Naive B cell (primary cell): ENCODE measurements at regions not wholly inside any gene's neighbourhood (a gene's known extent, or its start where the extent isn't known, plus 50 kb on each side); places are given as distances from the start of the nearest gene placed in this dataset.
A peak's percentile ranks its signal among the peaks of the same experiment; 100 is the strongest.

Source experiments
- ATAC-seq, 2 donors: fragments of 150-1000 bp; cut with Tn5 transposase; 2 replicates each; pipeline ENCODE4 v1.10.0; 2021; ENCODE audit warnings: low read depth in 2 of 2, mild to moderate bottlenecking in 2 of 2, moderate library complexity in 2 of 2
- DNase-seq: peaks from one replicate; pipeline ENCODE4 v3.0.0; 2022
- H3K27ac Mint-ChIP-seq, 6 donors: one replicate each; pipeline ENCODE4 v1.8.0; 2020 to 2022; ENCODE audit warnings: mild to moderate bottlenecking in 6 of 6, mixed read lengths in 6 of 6, moderate library complexity in 5 of 6, inconsistent platforms in 2 of 6
- H3K27me3 Mint-ChIP-seq, 3 donors: one replicate each; pipeline ENCODE4 v1.8.0; 2021 to 2022; ENCODE audit warnings: mixed read lengths in 3 of 3, mild to moderate bottlenecking in 1 of 3
- H3K36me3 Mint-ChIP-seq, 2 donors: one replicate each; pipeline ENCODE4 v1.8.0; 2020 to 2022; ENCODE audit warnings: mixed read lengths in 2 of 2, inconsistent platforms in 1 of 2, mild to moderate bottlenecking in 1 of 2
- H3K4me1 Mint-ChIP-seq, 3 donors: one replicate each; pipeline ENCODE4 v1.8.0; 2020 to 2022; ENCODE audit warnings: mixed read lengths in 3 of 3, inconsistent platforms in 1 of 3, mild to moderate bottlenecking in 1 of 3, moderate library complexity in 1 of 3
- H3K4me3 Mint-ChIP-seq, 8 donors: one replicate each; pipeline ENCODE4 v1.8.0; 2020 to 2022; ENCODE audit warnings: mild to moderate bottlenecking in 8 of 8, mixed read lengths in 8 of 8, moderate library complexity in 8 of 8, inconsistent platforms in 2 of 8
- H3K9me3 Mint-ChIP-seq, 7 donors: one replicate each; pipeline ENCODE4 v1.8.0; 2020 to 2022; ENCODE audit warnings: mixed read lengths in 7 of 7, mild to moderate bottlenecking in 5 of 7, inconsistent platforms in 2 of 7, moderate library complexity in 1 of 7

GRCh38 chrX:39769748-39770147 is 328.0 kb downstream of the BCOR start:
- ATAC-seq (no peak), DNase-seq (no peak)
- peaks cover 0 to 59% (median 0%) of the 10 kb centered on the region in 3 donors for H3K27me3 Mint-ChIP-seq
- peaks cover 4 to 10% (median 7%) of the 10 kb centered on the region in 3 donors for H3K4me1 Mint-ChIP-seq
- peaks cover 0 to 8% of the 10 kb centered on the region in 2 donors for H3K36me3 Mint-ChIP-seq
- H3K27ac Mint-ChIP-seq, result no peak overlapping the region
- H3K4me3 Mint-ChIP-seq, result peak overlapping the region in 1 of 8 donors; percentile 16
- peaks cover 0 to 10% (median 3%) of the 10 kb centered on the region in 7 donors for H3K9me3 Mint-ChIP-seq

- peak overlapping the region in 1 of 6 donors; percentile 5 for H3K27ac Mint-ChIP-seq
Measured at GRCh38 chrX:39771089-39771488, 326.7 kb downstream of the BCOR start.

GRCh38 chrX:39772057-39772832 is 325.5 kb downstream of the BCOR start:
- peak overlapping the region in 3 of 6 donors; percentile 12 to 82 (median 44) for H3K27ac Mint-ChIP-seq
- H3K9me3 Mint-ChIP-seq, result peaks cover 0 to 10% (median 3%) of the 10 kb centered on the region in 7 donors
- ATAC-seq, result no peak
- peak overlapping the region in 3 of 8 donors; percentile 26 to 71 (median 40) for H3K4me3 Mint-ChIP-seq
- DNase-seq, result no peak
- H3K4me1 Mint-ChIP-seq, result peaks cover 4 to 13% (median 7%) of the 10 kb centered on the region in 3 donors
- peaks cover 0 to 8% of the 10 kb centered on the region in 2 donors for H3K36me3 Mint-ChIP-seq
- peaks cover 0 to 44% (median 0%) of the 10 kb centered on the region in 3 donors for H3K27me3 Mint-ChIP-seq

More at GRCh38 chrX:39771089-39771488, 326.7 kb downstream of the BCOR start:
- ATAC-seq (no peak), DNase-seq (no peak)
- peaks cover 4 to 11% (median 7%) of the 10 kb centered on the region in 3 donors for H3K4me1 Mint-ChIP-seq
- no peak overlapping the region for H3K4me3 Mint-ChIP-seq
- H3K27me3 Mint-ChIP-seq, result peaks cover 0 to 50% (median 0%) of the 10 kb centered on the region in 3 donors
- peaks cover 0 to 10% (median 3%) of the 10 kb centered on the region in 7 donors for H3K9me3 Mint-ChIP-seq
- peaks cover 0 to 8% of the 10 kb centered on the region in 2 donors for H3K36me3 Mint-ChIP-seq

- DNase-seq (no peak), ATAC-seq (no peak)
- Mint-ChIP-seq H3K4me3 (peak overlapping the region in 1 of 8 donors; percentile 37), H3K9me3 (peaks cover 0 to 10% (median 3%) of the 10 kb centered on the region in 7 donors), H3K27me3 (peaks cover 0 to 50% (median 0%) of the 10 kb centered on the region in 3 donors), H3K4me1 (peaks cover 4 to 13% (median 7%) of the 10 kb centered on the region in 3 donors), H3K27ac (no peak overlapping the region), H3K36me3 (peaks cover 0 to 8% of the 10 kb centered on the region in 2 donors)
Measured at GRCh38 chrX:39773150-39773549, 324.6 kb downstream of the BCOR start.

GRCh38 chrX:39773923-39774773 is 323.6 kb downstream of the BCOR start:
- DNase-seq (no peak), ATAC-seq (no peak)
- Mint-ChIP-seq H3K27me3 (peaks cover 0 to 55% (median 0%) of the 10 kb centered on the region in 3 donors), H3K9me3 (peaks cover 0 to 10% (median 3%) of the 10 kb centered on the region in 7 donors), H3K27ac (peak overlapping the region in 1 of 6 donors; percentile 29), H3K4me1 (peaks cover 4 to 13% (median 7%) of the 10 kb centered on the region in 3 donors), H3K36me3 (peaks cover 0 to 8% of the 10 kb centered on the region in 2 donors), H3K4me3 (no peak overlapping the region)

- Mint-ChIP-seq H3K9me3 (peaks cover 0 to 16% (median 7%) of the 10 kb centered on the region in 7 donors), H3K36me3 (peaks cover 5 to 14% of the 10 kb centered on the region in 2 donors), H3K27ac (no peak overlapping the region), H3K4me1 (peaks cover 4 to 13% (median 7%) of the 10 kb centered on the region in 3 donors), H3K4me3 (no peak overlapping the region), H3K27me3 (peaks cover 0 to 50% (median 0%) of the 10 kb centered on the region in 3 donors)
- DNase-seq (no peak), ATAC-seq (no peak)
Measured at GRCh38 chrX:39774774-39775328, 322.9 kb downstream of the BCOR start.

GRCh38 chrX:39777623-39778025 is 320.1 kb downstream of the BCOR start:
- ATAC-seq (no peak), DNase-seq (no peak)
- Mint-ChIP-seq H3K9me3 (peaks cover 2 to 12% (median 10%) of the 10 kb centered on the region in 7 donors), H3K4me1 (peaks cover 0 to 3% (median 0%) of the 10 kb centered on the region in 3 donors), H3K27me3 (peaks cover 0 to 24% (median 0%) of the 10 kb centered on the region in 3 donors), H3K27ac (no peak overlapping the region), H3K4me3 (no peak overlapping the region), H3K36me3 (peaks cover 5 to 13% of the 10 kb centered on the region in 2 donors)

- Mint-ChIP-seq H3K27ac (no peak overlapping the region), H3K4me1 (peaks cover 0 to 3% (median 0%) of the 10 kb centered on the region in 3 donors)
Measured at GRCh38 chrX:39779952-39780783, 317.6 kb downstream of the BCOR start.

GRCh38 chrX:39782276-39782675 is 315.5 kb downstream of the BCOR start:
- no peak for DNase-seq
- H3K27me3 Mint-ChIP-seq, result peaks cover 0 to 31% (median 0%) of the 10 kb centered on the region in 3 donors
- H3K4me1 Mint-ChIP-seq, result no peaks in the 10 kb centered on the region
- no peak for ATAC-seq
- peaks cover 2 to 12% (median 7%) of the 10 kb centered on the region in 7 donors for H3K9me3 Mint-ChIP-seq
- H3K27ac Mint-ChIP-seq, result no peak overlapping the region
- no peak overlapping the region for H3K4me3 Mint-ChIP-seq
- H3K36me3 Mint-ChIP-seq, result peaks cover 5 to 13% of the 10 kb centered on the region in 2 donors

More at GRCh38 chrX:39779952-39780783, 317.6 kb downstream of the BCOR start:
- H3K9me3 Mint-ChIP-seq, result peaks cover 0 to 12% (median 7%) of the 10 kb centered on the region in 7 donors
- DNase-seq, result no peak
- peak overlapping the region in 1 of 8 donors; percentile 47 for H3K4me3 Mint-ChIP-seq
- H3K36me3 Mint-ChIP-seq, result peaks cover 5 to 13% of the 10 kb centered on the region in 2 donors
- no peak for ATAC-seq
- H3K27me3 Mint-ChIP-seq, result peaks cover 0 to 28% (median 0%) of the 10 kb centered on the region in 3 donors

- no peaks in the 10 kb centered on the region for H3K36me3 Mint-ChIP-seq
- peaks cover 0 to 2% (median 0%) of the 10 kb centered on the region in 7 donors for H3K9me3 Mint-ChIP-seq
- ATAC-seq (no peak), DNase-seq (no peak)
- no peak overlapping the region for H3K4me3 Mint-ChIP-seq
- H3K27me3 Mint-ChIP-seq, result peaks cover 0 to 24% (median 0%) of the 10 kb centered on the region in 3 donors
- no peaks in the 10 kb centered on the region for H3K4me1 Mint-ChIP-seq
- no peak overlapping the region for H3K27ac Mint-ChIP-seq
Measured at GRCh38 chrX:39787999-39788398, 309.8 kb downstream of the BCOR start.

- Mint-ChIP-seq H3K27ac (no peak overlapping the region), H3K4me3 (no peak overlapping the region), H3K27me3 (peaks cover 0 to 24% (median 0%) of the 10 kb centered on the region in 3 donors), H3K9me3 (peaks cover 0 to 2% (median 0%) of the 10 kb centered on the region in 7 donors), H3K4me1 (no peaks in the 10 kb centered on the region), H3K36me3 (no peaks in the 10 kb centered on the region)
- no peak for ATAC-seq
- no peak for DNase-seq
Measured at GRCh38 chrX:39788521-39788920, 309.2 kb downstream of the BCOR start.

- Mint-ChIP-seq H3K36me3 (no peaks in the 10 kb centered on the region), H3K27me3 (peaks cover 0 to 8% (median 0%) of the 10 kb centered on the region in 3 donors), H3K4me1 (no peaks in the 10 kb centered on the region), H3K4me3 (no peak overlapping the region), H3K27ac (no peak overlapping the region), H3K9me3 (peaks cover 0 to 2% (median 0%) of the 10 kb centered on the region in 7 donors)
- DNase-seq, result no peak
- no peak for ATAC-seq
Measured at GRCh38 chrX:39791691-39792090, 306.1 kb downstream of the BCOR start.
